ENCODE measurements at regions not wholly inside any gene's neighbourhood (a gene's known extent, or its start where the extent isn't known, plus 50 kb on each side); places are given as distances from the start of the nearest gene placed in this dataset.

- TF ChIP-seq ETS1 (IDR thresholded peaks at IDR 0.05) (no peak), JUNB (IDR thresholded peaks at IDR 0.05; ENCODE audit: unreplicated experiment) (no peak), CTCF (conservative IDR thresholded peaks at IDR 0.05; ENCODE audit: low read depth in 2 of 2) (no peak)
Measured at GRCh38 chr13:80498433-80498832, 157.5 kb upstream of the SPRY2 start (continued).

GRCh38 chr13:80497978-80498377 is 157.1 kb upstream of the SPRY2 start:
- H3K4me3 ChIP-seq = no peak overlapping the region
- H2AFZ ChIP-seq = no peak overlapping the region
- no peaks in the 10 kb centered on the region for H3K27me3 ChIP-seq (ENCODE audit: insufficient read depth)
- H3K27ac Mint-ChIP-seq = no peak overlapping the region
- H3K4me1 Mint-ChIP-seq = no peaks in the 10 kb centered on the region
- H3K4me1 ChIP-seq (ENCODE audit: insufficient read depth) = no peaks in the 10 kb centered on the region
- H3F3A ChIP-seq (replicated peaks; ENCODE audit: low read depth) = no peaks in the 10 kb centered on the region
- ATAC-seq = no peak
- H3K27ac ChIP-seq (ENCODE audit: low read depth) = no peak overlapping the region
- no peaks in the 10 kb centered on the region for H4K20me1 ChIP-seq (replicated peaks; ENCODE audit: insufficient read depth)
- no peaks in the 10 kb centered on the region for H3K79me2 ChIP-seq (replicated peaks; ENCODE audit: insufficient read depth)
- no peaks in the 10 kb centered on the region for H3K36me3 Mint-ChIP-seq (ENCODE audit: low read depth)
- no peak for TF ChIP-seq ZNF114 (CRISPR knock-in tag; IDR thresholded peaks at IDR 0.05)
- no peak for TF ChIP-seq ZNF331 (CRISPR knock-in tag; IDR thresholded peaks at IDR 0.05; ENCODE audit: low read depth)
- TF ChIP-seq CTCF (conservative IDR thresholded peaks at IDR 0.05; ENCODE audit: low read depth in 2 of 2) = no peak
- no peak for TF ChIP-seq ETS1 (IDR thresholded peaks at IDR 0.05)
- TF ChIP-seq NANOG (IDR thresholded peaks at IDR 0.05; ENCODE audit: borderline replicate concordance) = no peak
- TF ChIP-seq STAT1 (IDR thresholded peaks at IDR 0.05; ENCODE audit: unreplicated experiment) = no peak
- TF ChIP-seq CREB1 (CRISPR knock-in tag; IDR thresholded peaks at IDR 0.05; ENCODE audit: low read depth) = no peak
- TF ChIP-seq POLR2AphosphoS5 (IDR thresholded peaks at IDR 0.05; ENCODE audit: low read depth) = no peak
- no peak for TF ChIP-seq EZH2phosphoT487 (IDR thresholded peaks at IDR 0.05; ENCODE audit: unreplicated experiment)
- TF ChIP-seq EZH2 (IDR thresholded peaks at IDR 0.05; ENCODE audit: low read depth, unreplicated experiment) = no peak
- TF ChIP-seq JUNB (IDR thresholded peaks at IDR 0.05; ENCODE audit: unreplicated experiment) = no peak
- H3K36me3 ChIP-seq (ENCODE audit: insufficient read depth) = no peaks in the 10 kb centered on the region
- H3K4me3 Mint-ChIP-seq = no peak overlapping the region
- no peak overlapping the region for H3K4me2 ChIP-seq
- no peaks in the 10 kb centered on the region for H3K9me2 ChIP-seq (ENCODE audit: insufficient read depth)
- DNase-seq (ENCODE audit: low spot score) = no peak
- no peaks in the 10 kb centered on the region for H3K9me3 Mint-ChIP-seq
- H3K27me3 Mint-ChIP-seq (ENCODE audit: insufficient read depth, low read depth, poor library complexity) = no peaks in the 10 kb centered on the region
